Right atrium auricular region (tissue), 2 donors: ENCODE measurements at regions not wholly inside any gene's neighbourhood (a gene's known extent, or its start where the extent isn't known, plus 50 kb on each side); places are given as distances from the start of the nearest gene placed in this dataset.

ENCODE experiments used
- DNase-seq: peaks from one replicate; pipeline ENCODE4 v3.0.0-alpha.2; 2019; ENCODE audit warnings: low spot score
- H3K27ac ChIP-seq, 2 donors: fragments of 200-600 bp; sonication (generic); 1 replicate in 1 of 2; 2 replicates in 1 of 2; pipeline ENCODE4 v1.5.1; 2016 to 2019
- H3K27me3 ChIP-seq, 2 donors: fragments of 200-600 bp; sonication (generic); one replicate each; pipeline versions ENCODE4 v1.5.1 to v1.6.0; 2017 to 2019
- H3K36me3 ChIP-seq: fragments of 200-600 bp; sonication (generic); one replicate; pipeline ENCODE4 v1.5.1; 2016
- H3K4me1 ChIP-seq, 2 donors: fragments of 200-600 bp; sonication (generic); one replicate each; pipeline versions ENCODE4 v1.5.1 to v1.6.0; 2017 to 2019
- H3K4me3 ChIP-seq, 2 donors: fragments of 200-600 bp; sonication (generic); 1 replicate in 1 of 2; 2 replicates in 1 of 2; pipeline ENCODE4 v1.5.1; 2017 to 2019; ENCODE audit warnings: mild to moderate bottlenecking in 1 of 2, moderate library complexity in 1 of 2
- H3K9me3 ChIP-seq, 2 donors: fragments of 200-600 bp; sonication (generic); one replicate each; pipeline ENCODE4 v1.5.1; 2019
- TF ChIP-seq, protein P1 (sequence below), 2 donors: fragments of 200-600 bp; sonication (generic); IDR thresholded peaks; one replicate each; pipeline ENCODE4 v1.5.1; 2019; ENCODE audit warnings: antibody characterized with exemption in 2 of 2

DNA sequence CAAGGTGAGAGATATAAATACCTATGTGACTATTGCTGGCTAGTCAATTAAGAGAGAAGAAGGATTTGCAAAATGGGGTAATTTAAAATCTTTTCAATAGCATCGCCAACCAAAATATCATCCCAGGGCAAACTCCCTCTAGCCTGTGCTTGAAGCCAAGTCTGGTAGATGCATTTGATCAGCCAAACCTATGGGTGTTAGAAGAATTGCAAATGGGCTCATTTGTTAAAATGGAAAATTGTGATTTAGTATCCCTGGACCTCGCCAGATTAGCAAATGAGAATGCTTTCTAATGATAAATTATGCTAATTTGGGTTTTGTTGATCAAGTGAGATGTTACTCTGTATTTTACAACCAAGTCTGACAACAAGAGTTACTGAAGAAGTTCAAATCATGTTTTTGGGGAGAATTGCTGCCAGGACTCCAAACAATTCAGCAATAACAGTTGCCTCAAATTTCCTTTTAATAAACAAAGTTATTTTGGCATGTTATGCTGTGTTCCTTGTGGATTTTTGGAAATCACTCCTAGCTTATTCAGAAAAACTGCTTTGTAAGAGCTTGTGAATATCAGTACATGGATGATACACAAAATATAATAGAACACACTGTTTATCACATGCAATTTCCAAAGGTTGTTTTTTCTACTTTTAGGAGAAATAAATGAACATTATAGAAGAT, 272.5 kb upstream of the PARD3B start:
- peaks cover 0 to 7% of the 10 kb centered on the region in 2 donors for H3K4me1 ChIP-seq
- H3K36me3 ChIP-seq = no peaks in the 10 kb centered on the region
- no peak overlapping the region for H3K27ac ChIP-seq
- H3K27me3 ChIP-seq = no peaks in the 10 kb centered on the region
- H3K4me3 ChIP-seq = no peak overlapping the region
- TF ChIP-seq, protein P1, sequence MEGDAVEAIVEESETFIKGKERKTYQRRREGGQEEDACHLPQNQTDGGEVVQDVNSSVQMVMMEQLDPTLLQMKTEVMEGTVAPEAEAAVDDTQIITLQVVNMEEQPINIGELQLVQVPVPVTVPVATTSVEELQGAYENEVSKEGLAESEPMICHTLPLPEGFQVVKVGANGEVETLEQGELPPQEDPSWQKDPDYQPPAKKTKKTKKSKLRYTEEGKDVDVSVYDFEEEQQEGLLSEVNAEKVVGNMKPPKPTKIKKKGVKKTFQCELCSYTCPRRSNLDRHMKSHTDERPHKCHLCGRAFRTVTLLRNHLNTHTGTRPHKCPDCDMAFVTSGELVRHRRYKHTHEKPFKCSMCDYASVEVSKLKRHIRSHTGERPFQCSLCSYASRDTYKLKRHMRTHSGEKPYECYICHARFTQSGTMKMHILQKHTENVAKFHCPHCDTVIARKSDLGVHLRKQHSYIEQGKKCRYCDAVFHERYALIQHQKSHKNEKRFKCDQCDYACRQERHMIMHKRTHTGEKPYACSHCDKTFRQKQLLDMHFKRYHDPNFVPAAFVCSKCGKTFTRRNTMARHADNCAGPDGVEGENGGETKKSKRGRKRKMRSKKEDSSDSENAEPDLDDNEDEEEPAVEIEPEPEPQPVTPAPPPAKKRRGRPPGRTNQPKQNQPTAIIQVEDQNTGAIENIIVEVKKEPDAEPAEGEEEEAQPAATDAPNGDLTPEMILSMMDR (IDR thresholded peaks at IDR 0.05) = no peak
- DNase-seq = no peak
- no peaks in the 10 kb centered on the region for H3K9me3 ChIP-seq

DNA sequence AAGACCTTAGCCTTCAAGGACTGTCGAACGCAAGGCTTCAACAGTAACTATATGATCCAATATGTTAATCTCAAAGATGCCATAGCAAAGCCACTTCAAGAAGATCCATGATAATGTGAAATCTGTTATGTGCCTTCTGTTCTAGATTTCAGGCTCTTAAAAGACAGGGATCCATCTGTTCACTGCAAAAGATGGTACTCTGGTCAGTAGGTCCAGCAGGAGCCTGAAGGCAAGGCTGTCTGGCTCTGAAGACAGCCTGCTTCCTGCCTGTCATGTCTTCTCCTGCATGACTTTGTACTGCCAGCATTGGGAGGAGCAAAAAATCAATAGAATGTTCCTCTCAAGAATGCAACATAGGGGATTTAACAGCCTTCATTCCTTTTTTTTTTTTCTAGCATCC, 270.8 kb upstream of the PARD3B start:
- Histone ChIP-seq H3K27ac (no peak overlapping the region), H3K9me3 (no peaks in the 10 kb centered on the region)
- TF ChIP-seq, protein P1 (IDR thresholded peaks at IDR 0.05) = no peak

DNA sequence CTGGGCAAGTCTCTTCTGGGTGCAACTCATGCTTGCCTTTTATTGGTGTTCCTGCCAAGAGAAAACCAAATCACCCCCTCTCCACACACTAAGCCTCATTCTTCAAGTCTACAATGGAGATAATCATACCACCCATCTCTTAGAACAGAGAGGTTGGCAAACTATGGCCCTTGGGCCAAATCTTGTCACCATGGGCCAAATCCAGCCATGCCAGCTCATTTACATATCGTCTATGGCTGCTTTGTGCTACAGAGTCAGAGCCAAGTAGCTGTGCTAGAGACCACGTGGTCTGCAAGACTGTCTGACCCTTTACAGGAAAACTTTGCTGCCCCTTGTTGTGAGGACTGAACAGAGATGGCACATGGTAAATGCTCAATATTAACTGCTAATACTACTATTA, 270.3 kb upstream of the PARD3B start:
- Histone ChIP-seq H3K36me3 (no peaks in the 10 kb centered on the region), H3K4me1 (peaks cover 0 to 7% of the 10 kb centered on the region in 2 donors), H3K27ac (no peak overlapping the region), H3K4me3 (no peak overlapping the region), H3K9me3 (no peaks in the 10 kb centered on the region), H3K27me3 (no peaks in the 10 kb centered on the region)
- TF ChIP-seq, protein P1 (IDR thresholded peaks at IDR 0.05) = no peak
- DNase-seq = no peak

More for the DNA sequence above, 270.8 kb upstream of the PARD3B start:
- peaks cover 0 to 7% of the 10 kb centered on the region in 2 donors for H3K4me1 ChIP-seq
- H3K36me3 ChIP-seq = no peaks in the 10 kb centered on the region
- no peak overlapping the region for H3K4me3 ChIP-seq
- DNase-seq = no peak
- H3K27me3 ChIP-seq = no peaks in the 10 kb centered on the region

DNA sequence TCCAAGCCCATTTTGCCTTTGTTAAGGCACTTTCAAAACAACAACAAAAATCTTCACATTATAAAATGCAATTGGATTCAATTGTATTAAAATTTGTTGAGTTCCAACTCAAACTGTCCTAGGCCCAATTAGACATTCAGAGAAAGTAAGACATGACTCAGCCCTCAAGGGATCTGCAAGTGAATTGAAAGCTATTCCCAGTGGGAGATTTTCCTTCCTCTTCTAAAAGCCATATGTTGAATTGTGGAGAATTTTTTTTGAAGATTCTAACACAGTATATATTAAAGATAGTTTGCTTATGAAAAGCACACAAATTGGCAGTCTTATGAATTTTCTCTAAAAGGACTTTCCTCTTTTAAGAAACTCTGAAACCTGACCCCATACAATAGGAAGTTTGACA, 268.0 kb upstream of the PARD3B start:
- no peak overlapping the region for H3K4me3 ChIP-seq
- TF ChIP-seq, protein P1 (IDR thresholded peaks at IDR 0.05) = no peak
- no peaks in the 10 kb centered on the region for H3K27me3 ChIP-seq
- H3K4me1 ChIP-seq = peaks cover 0 to 6% of the 10 kb centered on the region in 2 donors
- DNase-seq = no peak
- H3K27ac ChIP-seq = no peak overlapping the region
- H3K9me3 ChIP-seq = no peaks in the 10 kb centered on the region
- H3K36me3 ChIP-seq = no peaks in the 10 kb centered on the region

DNA sequence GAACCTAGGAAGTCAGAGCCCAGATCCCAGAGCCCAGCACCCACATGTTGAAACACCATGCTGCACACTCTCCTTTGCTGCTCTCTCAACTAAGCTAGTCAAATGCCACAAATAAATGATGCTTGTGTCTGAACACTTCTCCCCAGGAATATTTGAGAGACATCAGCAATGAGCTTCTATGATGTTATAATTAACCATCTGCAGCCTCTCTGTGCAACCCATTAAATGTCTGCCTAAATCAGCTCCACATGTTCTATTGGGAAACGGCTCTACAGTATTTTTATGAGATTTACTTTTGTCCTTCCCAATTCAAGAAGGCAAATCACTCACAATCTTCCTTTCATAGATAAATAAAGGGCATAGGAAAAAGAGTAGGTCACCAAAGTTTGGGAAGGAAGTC, 266.8 kb upstream of the PARD3B start:
- H3K4me1 ChIP-seq = peaks cover 0 to 5% of the 10 kb centered on the region in 2 donors
- no peaks in the 10 kb centered on the region for H3K9me3 ChIP-seq
- no peaks in the 10 kb centered on the region for H3K27me3 ChIP-seq
- TF ChIP-seq, protein P1 (IDR thresholded peaks at IDR 0.05) = no peak
- no peak overlapping the region for H3K27ac ChIP-seq
- no peak overlapping the region for H3K4me3 ChIP-seq
- no peaks in the 10 kb centered on the region for H3K36me3 ChIP-seq
- DNase-seq = no peak

DNA sequence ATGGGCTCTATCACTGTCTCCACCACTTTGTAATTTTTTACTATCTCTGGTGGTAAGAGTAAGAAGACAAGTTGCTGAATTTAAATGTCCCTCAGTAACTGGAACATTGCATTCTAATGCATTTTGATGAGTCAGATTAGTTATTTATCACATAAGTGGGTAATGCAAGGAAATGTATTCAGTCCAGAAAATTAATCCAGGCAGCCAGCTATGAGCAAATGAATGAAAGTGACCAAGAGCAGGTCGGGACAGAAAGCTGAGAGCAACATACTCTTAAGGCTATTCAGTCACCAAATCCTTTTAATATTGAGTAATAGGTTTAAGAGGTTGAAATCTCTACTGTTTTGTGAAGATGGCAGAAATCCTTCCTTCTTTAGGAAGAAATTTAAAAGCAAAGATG, 265.5 kb upstream of the PARD3B start:
- TF ChIP-seq, protein P1 (IDR thresholded peaks at IDR 0.05) = no peak
- H3K4me3 ChIP-seq = no peak overlapping the region
- H3K9me3 ChIP-seq = no peaks in the 10 kb centered on the region
- peaks cover 0 to 5% of the 10 kb centered on the region in 2 donors for H3K4me1 ChIP-seq
- no peak overlapping the region for H3K27ac ChIP-seq
- H3K36me3 ChIP-seq = no peaks in the 10 kb centered on the region
- DNase-seq = no peak
- H3K27me3 ChIP-seq = no peaks in the 10 kb centered on the region
